Fibroblast of upper back skin (primary cell): ENCODE measurements at regions not wholly inside any gene's neighbourhood (a gene's known extent, or its start where the extent isn't known, plus 50 kb on each side); places are given as distances from the start of the nearest gene placed in this dataset.
A peak's percentile ranks its signal among the peaks of the same experiment; 100 is the strongest.

Experiments used
- DNase-seq: peaks from one replicate; pipeline ENCODE4 v3.0.0-alpha.2; 2013

DNA sequence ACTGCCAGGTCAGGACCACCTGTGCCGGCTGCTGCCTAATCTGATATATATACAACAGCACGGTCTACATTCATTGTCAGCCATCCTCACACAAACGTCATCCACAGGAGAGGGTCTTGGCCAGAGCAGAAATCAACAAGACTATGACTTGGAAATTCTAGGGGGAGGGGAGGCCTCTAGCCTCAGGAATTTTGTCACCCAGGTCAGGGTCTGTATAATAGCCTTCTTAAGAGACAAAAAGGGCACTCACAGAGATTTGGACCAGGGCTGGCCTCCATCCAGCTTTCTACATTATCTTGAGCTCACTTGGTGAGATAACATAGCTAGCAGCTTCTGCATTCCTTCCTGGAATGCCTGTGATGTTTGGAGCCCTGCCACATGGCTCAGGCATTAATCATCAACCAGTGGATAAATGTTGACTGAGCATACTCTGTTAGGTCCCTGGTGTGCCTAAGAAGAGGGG is 50.4 kb upstream of the CTIF start:
- peak; percentile 98 for DNase-seq

DNA sequence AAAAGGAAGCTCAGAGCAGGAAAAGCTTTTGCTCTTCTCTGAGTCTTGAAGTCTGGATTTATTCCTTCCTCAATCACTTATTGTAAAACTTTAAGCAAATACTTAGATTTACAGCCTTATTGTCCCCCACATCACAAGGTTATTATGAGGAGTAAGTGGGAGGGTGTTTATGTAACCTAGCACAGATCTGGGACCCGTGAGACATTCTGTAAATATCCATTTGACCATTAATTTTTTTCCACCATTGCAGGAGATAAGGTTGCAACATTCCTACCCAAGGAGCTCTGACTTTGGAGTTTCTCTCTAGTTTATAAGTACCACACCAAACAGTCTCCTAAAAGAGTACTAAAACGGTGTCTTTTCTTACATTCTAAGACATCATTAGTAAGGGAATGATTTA is 52.1 kb upstream of the CTIF start:
- DNase-seq = peak; percentile 76

DNA sequence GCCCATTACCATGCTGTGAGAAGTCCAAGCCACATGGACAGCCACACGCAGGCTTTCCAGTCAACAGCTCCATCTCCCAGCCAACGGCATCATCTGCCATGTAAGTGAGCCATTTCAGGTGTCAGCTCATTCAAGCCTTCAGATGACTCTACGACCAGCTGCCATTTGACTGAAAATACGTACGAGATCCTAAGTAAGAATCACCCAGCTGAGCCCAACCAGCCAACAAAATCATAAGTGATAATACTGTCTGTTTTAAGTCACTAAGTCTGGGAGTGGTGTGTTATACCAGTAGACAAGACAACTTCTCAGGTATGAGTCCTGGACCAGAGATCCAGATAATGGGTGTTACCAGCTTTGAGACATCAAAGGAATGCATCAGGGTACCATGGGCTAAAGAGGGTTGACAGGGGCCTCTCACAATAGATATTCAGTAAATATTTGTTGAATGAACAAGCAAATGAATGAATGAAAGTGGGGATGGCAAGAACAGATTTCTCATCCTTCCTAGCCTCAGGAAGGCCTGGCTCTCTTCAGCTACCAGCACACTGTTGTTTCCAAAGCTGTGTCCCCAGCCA is 52.9 kb upstream of the CTIF start:
- no peak for DNase-seq

DNA sequence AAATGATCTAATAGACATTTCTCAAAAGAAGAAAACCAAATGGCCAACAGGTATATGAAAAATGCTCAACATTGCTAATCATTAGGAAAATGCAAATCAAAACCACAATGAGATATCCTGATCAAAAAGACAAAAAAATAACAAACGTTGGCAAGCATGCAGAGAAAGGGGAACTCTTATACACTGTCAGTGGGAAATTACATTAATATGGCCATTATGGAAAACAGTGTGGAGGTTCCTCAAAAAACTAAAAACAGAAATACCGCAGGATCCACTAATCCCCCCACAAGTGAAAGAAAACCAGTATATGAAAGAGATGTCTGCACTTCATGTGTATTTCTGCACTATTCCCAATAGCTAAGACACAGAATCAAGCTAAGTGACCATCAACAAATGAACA is 57.7 kb upstream of the CTIF start:
- no peak for DNase-seq

DNA sequence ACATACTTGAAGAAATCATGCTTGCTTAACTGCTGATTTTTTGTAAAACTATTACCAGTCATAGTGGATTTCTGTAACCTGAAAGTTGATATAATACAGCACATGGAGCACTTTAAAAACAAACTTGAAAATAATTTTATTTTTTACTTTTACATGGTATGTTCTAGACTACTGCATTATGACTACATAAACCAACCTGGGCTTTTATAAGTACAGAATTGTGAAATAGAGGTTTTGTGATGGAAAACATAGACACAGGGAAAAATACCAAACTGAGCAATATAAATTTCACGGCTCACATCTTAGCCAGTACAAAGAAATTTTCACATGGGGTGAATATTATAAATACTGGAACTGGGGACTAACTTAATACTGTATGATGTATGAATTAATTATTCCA is 59.3 kb upstream of the CTIF start:
- DNase-seq = no peak

DNA sequence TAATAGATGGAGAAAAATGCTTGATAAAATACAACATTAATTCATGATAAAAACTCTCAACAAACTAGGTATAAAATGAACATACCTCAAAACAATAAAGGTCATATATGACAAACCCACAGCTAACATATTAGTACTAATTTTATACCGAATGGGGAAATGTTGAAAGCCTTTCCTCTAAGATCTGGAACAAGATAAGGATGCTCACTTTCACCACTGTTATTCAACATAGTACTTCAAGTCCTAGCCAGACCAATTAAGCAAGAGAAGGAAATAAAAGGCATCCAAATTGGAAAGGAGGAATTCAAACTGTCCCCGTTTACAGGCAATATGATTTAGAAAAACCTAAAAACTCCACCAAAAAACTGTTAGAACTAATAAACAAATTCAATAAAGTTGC is 61.5 kb upstream of the CTIF start:
- no peak for DNase-seq

DNA sequence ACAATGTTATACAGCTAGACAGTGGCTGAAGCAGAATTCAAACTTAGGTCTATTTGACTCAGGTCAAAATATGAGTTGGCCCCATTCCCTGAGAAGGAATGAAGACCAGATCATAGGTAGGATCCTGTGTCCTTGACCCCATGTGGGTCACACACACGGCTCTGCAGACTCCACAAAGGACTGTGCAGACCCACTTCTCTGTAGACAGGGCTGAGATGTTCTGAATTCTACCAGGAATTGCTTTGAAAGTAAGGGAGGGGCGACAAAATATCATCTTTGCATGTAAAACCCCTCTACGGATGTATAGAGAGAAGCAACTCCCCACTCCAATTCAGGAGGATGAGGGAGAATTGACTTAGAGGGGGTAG is 62.3 kb upstream of the CTIF start:
- no peak for DNase-seq

DNA sequence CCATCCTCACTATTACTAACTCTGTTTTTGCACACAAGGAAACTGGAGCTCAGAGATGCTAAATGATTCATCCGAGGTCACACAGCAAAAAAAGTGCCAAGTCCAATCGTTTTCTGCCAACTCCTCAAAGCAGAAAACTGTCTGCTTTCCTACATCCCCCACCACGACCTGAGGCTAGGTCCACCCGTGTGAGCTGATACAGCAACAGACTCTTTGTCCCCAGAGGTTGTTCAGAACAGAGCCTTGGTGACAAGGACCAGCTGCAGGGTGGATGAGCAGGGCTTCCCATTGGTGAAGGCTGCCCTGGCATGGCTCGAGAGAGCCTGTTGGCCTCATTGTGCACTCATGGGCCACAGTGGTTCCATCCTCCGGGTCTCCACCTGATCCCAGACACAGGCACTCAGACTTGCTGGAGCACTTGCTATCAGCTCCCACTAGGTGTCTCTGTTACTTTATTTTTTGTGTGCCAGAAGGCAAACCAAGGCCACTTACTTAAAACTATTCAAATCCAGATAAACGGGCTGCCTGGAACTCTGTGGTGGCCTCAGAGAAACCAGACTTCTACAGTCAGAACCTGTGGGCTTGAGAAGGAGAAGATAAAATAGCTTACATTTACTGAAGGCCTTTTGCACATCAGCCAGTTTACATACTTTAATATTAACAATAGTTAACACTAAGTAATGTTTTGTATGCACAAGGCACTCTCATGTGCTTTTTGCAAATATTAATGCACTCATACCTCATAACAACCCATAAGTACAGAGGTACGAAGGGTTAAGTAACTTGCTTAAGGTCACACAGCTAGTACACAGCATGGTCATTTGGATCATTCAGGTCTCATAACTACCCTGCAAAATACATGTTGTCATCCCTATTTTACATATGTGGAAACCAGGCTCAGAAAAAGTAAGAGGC is 62.9 kb upstream of the CTIF start:
- peak; percentile 84 for DNase-seq

DNA sequence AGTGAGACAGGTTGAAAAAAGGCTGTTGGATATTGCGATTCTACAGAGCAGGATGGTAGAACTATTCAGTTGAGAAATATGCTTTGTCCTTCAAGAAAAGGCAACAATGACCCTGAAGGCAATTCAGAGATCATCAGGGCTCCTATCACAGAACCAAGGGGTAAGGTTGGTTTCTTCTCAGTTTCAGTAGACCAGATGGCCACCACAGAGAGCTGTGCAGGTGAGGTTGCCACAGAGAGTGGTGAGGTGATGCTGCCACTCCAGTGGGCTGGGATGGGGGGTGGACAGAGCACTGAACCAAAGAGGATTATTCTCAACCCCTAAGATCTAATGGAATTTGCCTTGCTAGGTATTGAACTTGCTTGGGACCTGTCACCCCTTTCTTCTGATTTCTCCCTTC is 64.6 kb upstream of the ZBTB7C start:
- no peak for DNase-seq

DNA sequence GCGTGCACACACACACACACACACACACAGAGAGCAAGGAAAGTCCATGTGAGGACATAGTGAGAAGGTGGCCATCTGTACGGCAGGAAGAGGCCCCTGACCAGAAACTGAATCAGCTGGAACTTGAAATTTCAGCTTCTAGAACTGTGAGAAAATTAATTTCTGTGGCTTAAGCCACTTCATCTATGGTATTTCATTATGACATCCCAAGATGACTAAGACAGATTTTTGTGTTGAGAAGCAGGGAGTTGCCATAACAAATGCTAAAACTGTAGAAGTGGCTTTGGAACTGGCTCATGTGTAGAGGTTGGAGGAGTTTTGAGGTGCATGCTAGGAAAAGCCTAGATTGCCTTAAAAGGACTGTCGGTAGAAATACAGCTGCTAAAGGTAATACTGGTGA is 63.4 kb upstream of the ZBTB7C start:
- DNase-seq = peak; percentile 49

DNA sequence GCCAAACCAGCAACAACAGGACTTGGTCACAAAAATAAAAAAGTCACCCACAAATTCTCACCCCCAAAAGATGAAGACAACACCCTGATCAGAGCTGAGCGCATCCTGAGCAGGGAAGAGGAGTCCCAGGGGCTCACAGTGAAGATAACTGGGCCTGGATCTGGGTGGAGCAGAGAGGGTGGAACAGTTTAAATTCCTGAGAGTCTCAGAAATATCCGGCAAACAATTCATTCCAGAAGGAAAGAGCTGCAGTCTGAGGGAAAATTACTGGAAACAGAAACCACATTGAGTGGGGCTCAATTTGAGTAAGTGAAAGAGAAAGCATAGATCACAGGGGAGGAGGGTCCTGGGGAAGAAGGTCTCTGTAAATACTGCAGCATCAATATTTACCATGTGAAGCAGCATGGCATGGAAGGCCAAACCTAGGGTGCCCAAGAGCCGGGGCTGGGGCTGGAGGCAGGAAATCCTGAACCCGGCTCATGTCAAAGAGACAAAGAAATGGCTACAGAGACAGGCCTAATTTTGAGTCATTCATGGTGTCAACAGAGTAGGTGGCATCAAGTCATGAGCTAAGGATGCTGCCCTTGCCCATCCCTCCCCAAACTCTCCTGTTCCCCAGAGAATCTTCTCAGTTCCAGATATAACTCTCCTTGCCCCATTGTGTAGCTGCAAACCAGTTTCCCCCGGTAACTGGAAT is 61.4 kb upstream of the ZBTB7C start:
- DNase-seq = peak; percentile 80

DNA sequence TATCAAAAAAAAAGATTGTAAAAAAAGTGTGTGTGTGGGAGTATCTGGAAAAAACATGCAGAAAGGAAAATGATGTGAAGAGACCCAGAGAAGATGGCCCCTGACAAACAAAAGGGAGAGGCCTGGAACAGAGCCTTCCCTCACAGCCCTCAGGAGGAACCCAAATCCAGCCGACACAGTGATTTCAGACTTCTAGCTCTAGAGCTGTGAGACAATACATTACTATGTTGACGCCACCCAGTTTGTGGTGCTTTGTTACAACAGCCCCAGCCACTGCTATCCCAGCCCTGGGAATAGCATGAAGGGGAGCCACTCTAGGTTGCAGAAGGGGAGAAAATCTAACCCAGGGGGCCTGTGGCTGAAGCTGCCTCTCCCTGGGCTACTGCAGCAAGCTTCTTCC is 59.0 kb upstream of the ZBTB7C start:
- DNase-seq = no peak

DNA sequence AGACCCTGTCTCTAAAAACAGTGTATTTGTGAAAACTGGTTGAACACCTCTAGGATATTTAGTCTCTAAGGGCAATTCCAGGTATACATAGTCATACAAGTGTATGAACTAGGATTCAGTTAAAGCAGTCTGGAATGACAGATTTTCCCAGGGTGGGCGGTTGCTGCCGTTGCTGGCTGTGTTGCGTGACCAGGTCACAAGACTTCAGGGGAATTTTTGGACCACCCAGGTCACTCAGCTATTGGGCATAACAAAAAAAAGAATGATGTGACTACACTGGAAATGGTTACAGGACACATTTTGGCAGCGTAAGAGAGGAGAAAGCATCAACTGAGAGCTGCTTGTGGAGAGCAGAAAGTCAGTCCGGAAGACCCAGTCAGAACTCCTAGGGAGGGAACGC is 58.0 kb upstream of the ZBTB7C start:
- no peak for DNase-seq

DNA sequence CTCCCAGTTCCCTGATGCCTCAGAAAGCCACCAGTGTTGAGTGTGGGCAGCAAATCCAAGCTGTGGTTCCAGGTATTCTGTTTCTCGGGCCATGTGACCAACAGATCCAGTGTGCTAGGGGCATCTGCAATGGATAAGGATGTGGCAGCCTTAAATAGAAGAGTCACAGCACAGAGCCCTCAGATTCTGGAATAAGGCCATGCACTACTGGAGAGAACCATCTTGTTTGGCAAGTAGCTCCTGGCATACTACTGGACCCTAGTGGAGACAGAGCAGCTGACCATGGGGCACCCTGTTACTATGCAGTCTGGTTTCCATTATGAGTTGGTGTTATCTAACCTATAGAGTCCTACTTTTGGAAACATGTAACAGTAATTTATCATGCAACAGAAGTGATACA is 53.3 kb upstream of the ZBTB7C start:
- DNase-seq = no peak

DNA sequence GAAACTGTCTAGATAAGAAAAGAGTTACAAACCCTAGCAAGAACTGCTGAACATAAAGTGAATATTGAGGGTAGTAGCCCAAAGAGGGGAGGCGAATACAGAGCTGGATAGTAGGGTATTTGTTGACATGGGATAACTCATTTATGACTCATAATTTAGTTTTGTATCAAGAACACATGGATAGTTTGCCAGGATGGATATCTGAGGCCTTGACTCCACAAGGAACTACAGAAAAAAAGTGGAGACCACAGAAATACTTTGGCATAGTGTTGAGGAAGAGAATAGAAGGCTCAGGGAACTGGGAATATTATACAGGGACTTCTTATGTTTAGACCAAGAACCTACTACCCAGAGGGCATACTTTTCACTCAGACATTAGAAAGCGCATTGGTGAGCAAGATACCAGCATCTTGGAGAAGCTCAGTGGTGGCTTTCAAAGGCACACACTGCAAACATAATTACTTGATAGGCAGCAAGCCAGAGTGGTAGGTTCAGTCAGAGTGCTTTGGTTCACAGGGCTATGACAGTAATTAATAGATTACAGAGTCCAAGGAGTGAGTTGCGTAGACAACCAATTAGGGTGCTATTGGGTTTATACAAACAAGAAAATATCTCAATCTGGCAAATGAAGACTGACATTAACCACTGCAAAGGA is 51.9 kb upstream of the ZBTB7C start:
- peak; percentile 37 for DNase-seq

DNA sequence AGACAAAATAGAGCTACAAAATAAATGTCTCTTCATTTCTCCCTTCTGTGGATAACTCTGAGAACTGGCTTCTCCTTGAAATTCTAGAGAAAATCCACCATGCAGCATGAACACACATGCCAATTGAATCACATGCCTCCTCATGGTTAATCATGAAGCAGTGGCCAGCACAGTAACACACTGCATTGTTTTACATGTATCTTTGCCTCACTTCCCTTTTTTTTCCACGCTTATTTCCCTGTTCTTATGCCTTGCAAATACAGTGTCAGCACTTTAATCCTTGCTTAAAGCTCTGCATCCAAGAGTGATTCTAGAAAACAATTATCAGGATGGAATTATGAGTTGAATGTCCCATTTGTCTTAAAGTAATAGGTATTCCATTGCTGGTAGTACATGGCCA is 50.3 kb upstream of the ZBTB7C start:
- no peak for DNase-seq

DNA sequence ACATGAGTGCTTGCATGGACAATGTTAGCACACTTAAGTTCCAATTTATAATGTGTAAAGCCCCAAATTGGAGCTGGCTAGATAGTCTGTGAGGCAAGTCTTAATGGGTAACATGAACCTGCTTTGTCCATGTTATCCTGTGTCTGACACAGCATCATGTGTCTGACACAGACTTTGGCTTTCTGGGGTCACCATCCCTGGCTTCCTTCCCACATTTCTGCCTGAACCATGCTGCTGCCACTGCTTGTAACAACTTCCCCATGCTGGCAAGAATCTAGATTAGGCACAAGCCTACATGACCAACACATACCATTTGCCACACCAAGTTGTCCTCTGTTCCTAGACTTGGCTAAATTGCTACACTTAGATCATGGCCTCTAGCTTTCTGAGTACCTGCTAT is 49.8 kb upstream of the ZBTB7C start:
- DNase-seq = no peak
